H1 (cell line): ENCODE measurements at regions not wholly inside any gene's neighbourhood (a gene's known extent, or its start where the extent isn't known, plus 50 kb on each side); places are given as distances from the start of the nearest gene placed in this dataset.

Experiments
- BACH1 ChIP-seq: IDR thresholded peaks from 2 replicates; pipeline ENCODE4 v1.6.1; 2012; ENCODE audit warnings: low read length, improper control_type of control experiment
- BRCA1 ChIP-seq: IDR thresholded peaks from 2 replicates; pipeline ENCODE4 v1.6.1; 2012; ENCODE audit warnings: low read depth, low read length, improper control_type of control experiment
- CTCF ChIP-seq, 3 experiments: IDR thresholded peaks; 1 replicate in 2 of 3; 2 replicates in 1 of 3; pipeline versions ENCODE4 v1.5.1 to v1.6.1; 2011; ENCODE audit warnings: low read length in 3 of 3, mild to moderate bottlenecking in 3 of 3, inconsistent platforms in 2 of 3, low read depth in 1 of 3, moderate library complexity in 1 of 3; ENCODE audit not compliant: insufficient read depth in 1 of 3; ENCODE audit errors: control extremely low read depth in 1 of 3
- EP300 ChIP-seq, 2 experiments: IDR thresholded peaks; 1 replicate in 1 of 2; 2 replicates in 1 of 2; pipeline ENCODE4 v1.6.1; 2011 to 2012; ENCODE audit warnings: low read depth in 2 of 2, low read length in 2 of 2, mild to moderate bottlenecking in 2 of 2, borderline replicate concordance in 1 of 2, inconsistent platforms in 1 of 2, moderate library complexity in 1 of 2
- EZH2 ChIP-seq: fragments of 200-600 bp; sonication (generic); IDR thresholded peaks from 2 replicates; pipeline ENCODE4 v1.7.1; 2012; ENCODE audit warnings: low read depth, mild to moderate bottlenecking, moderate library complexity, low read length, inconsistent platforms; ENCODE audit not compliant: severe bottlenecking
- GABPA ChIP-seq: IDR thresholded peaks from 2 replicates; pipeline ENCODE4 v1.6.1; 2011; ENCODE audit warnings: mild to moderate bottlenecking, low read length, moderate library complexity, borderline replicate concordance; ENCODE audit not compliant: insufficient read depth
- GTF2F1 ChIP-seq: IDR thresholded peaks from 2 replicates; pipeline ENCODE4 v1.6.1; 2012; ENCODE audit warnings: low read depth, low read length, improper control_type of control experiment, borderline replicate concordance
- JUND ChIP-seq: IDR thresholded peaks from 2 replicates; pipeline ENCODE4 v1.6.1; 2011; ENCODE audit warnings: mild to moderate bottlenecking, improper control_type of control experiment, low read length
- POLR2A ChIP-seq, 2 experiments: IDR thresholded peaks; 1 replicate in 1 of 2; 2 replicates in 1 of 2; pipeline ENCODE4 v1.6.1; 2011; ENCODE audit warnings: low read depth in 2 of 2, low read length in 2 of 2, mild to moderate bottlenecking in 2 of 2; ENCODE audit errors: control extremely low read depth in 1 of 2
- POLR2AphosphoS5 ChIP-seq: IDR thresholded peaks from 2 replicates; pipeline ENCODE4 v1.6.1; 2011; ENCODE audit warnings: low read depth, low read length
- POU5F1 ChIP-seq: IDR thresholded peaks from 2 replicates; pipeline ENCODE4 v1.6.1; 2011; ENCODE audit warnings: low read depth, mild to moderate bottlenecking, low read length, moderate library complexity
- SIN3A ChIP-seq, 2 experiments: IDR thresholded peaks in 1 of 2; conservative IDR thresholded peaks in 1 of 2; 2 replicates each; pipeline ENCODE4 v1.6.1; 2011 to 2012; ENCODE audit warnings: low read length in 2 of 2, improper control_type of control experiment in 1 of 2, low read depth in 1 of 2, mild to moderate bottlenecking in 1 of 2
- TF ChIP-seq, protein P1 (sequence below): IDR thresholded peaks from 2 replicates; pipeline ENCODE4 v1.6.1; 2011; ENCODE audit warnings: low read length, improper control_type of control experiment

DNA sequence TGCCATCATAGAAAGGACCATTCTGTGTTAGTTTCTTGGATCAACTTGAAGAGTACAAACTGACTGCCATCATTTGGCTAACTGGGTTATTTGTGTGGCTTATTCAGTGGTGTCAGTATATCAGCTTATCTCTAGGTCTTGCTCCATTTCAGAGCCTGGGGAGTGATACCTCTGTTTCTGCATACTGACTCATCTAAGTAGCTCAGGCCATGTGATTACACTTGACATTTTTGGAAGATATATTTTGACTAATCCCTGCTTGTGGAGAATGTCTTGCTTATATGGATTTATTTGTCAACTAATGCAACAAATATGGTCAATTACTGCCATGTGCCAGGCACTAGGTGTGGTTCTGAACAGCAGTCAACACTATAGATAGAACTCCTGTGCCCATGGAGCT lies 311.7 kb downstream of the YTHDC2 start:
- TF ChIP-seq CTCF (IDR thresholded peaks at IDR 0.05; ENCODE audit: control extremely low read depth in 1 of 3, insufficient read depth in 1 of 3, low read depth in 1 of 3, low read length in 3 of 3) (no peak), POLR2A (IDR thresholded peaks at IDR 0.05; ENCODE audit: control extremely low read depth in 1 of 2, low read depth in 2 of 2, low read length in 2 of 2) (no peak), SIN3A (conservative IDR thresholded peaks at IDR 0.05 in 1 of 2, IDR thresholded peaks at IDR 0.05 in 1 of 2; ENCODE audit: low read depth in 1 of 2, low read length in 2 of 2) (no peak), POLR2AphosphoS5 (no peak), JUND (no peak), POU5F1 (no peak), EZH2 (no peak), BRCA1 (no peak), BACH1 (no peak), EP300 (IDR thresholded peaks at IDR 0.05; ENCODE audit: borderline replicate concordance in 1 of 2, low read depth in 2 of 2, low read length in 2 of 2) (no peak), GABPA (no peak), GTF2F1 (no peak)
- TF ChIP-seq, protein P1, sequence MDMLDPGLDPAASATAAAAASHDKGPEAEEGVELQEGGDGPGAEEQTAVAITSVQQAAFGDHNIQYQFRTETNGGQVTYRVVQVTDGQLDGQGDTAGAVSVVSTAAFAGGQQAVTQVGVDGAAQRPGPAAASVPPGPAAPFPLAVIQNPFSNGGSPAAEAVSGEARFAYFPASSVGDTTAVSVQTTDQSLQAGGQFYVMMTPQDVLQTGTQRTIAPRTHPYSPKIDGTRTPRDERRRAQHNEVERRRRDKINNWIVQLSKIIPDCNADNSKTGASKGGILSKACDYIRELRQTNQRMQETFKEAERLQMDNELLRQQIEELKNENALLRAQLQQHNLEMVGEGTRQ = no peak
